SK-N-SH treated with all-trans-retinoic acid at 6 μM for 48 hours (cell line): ENCODE measurements at regions not wholly inside any gene's neighbourhood (a gene's known extent, or its start where the extent isn't known, plus 50 kb on each side); places are given as distances from the start of the nearest gene placed in this dataset.
A peak's percentile ranks its signal among the peaks of the same experiment; 100 is the strongest.

ENCODE experiments used
- ATAC-seq: fragments of 200-7000 bp; cut with Tn5 transposase; 3 replicates; pipeline ENCODE4 v1.9.1; 2020; ENCODE audit warnings: mild to moderate bottlenecking, moderate library complexity
- ARNTL ChIP-seq: fragments of 450-650 bp; formaldehyde crosslinking; IDR thresholded peaks from 2 replicates; pipeline ENCODE4 v1.5.0; 2020; ENCODE audit warnings: low read depth, mild to moderate bottlenecking, moderate library complexity, borderline replicate concordance
- BACH2 ChIP-seq: fragments of 250-450 bp; sonication (Bioruptor Pico); IDR thresholded peaks from 2 replicates; pipeline ENCODE4 v1.9.0; 2021; ENCODE audit warnings: mild to moderate bottlenecking, borderline replicate concordance
- CREB5 ChIP-seq: fragments of 250-450 bp; sonication (Bioruptor Pico); IDR thresholded peaks from 2 replicates; pipeline ENCODE4 v1.5.1; 2020; ENCODE audit warnings: low read depth, mild to moderate bottlenecking, moderate library complexity
- CSDC2 ChIP-seq: fragments of 250-450 bp; sonication (Bioruptor Pico); IDR thresholded peaks from 2 replicates; pipeline ENCODE4 v1.5.0; 2020; ENCODE audit warnings: mild to moderate bottlenecking, moderate library complexity
- CSRNP3 ChIP-seq: fragments of 250-450 bp; sonication (Bioruptor Pico); IDR thresholded peaks from 2 replicates; pipeline ENCODE4 v1.5.1; 2021; ENCODE audit warnings: mild to moderate bottlenecking, moderate library complexity
- ESRRG ChIP-seq: fragments of 250-450 bp; sonication (Bioruptor Pico); IDR thresholded peaks from 2 replicates; pipeline ENCODE4 v1.6.1; 2021; ENCODE audit warnings: mild to moderate bottlenecking
- GLIS3 ChIP-seq: fragments of 250-450 bp; sonication (Bioruptor Pico); IDR thresholded peaks from 2 replicates; pipeline ENCODE4 v1.5.0; 2020; ENCODE audit warnings: mild to moderate bottlenecking, moderate library complexity
- ISL1 ChIP-seq: fragments of 250-450 bp; sonication (Bioruptor Pico); IDR thresholded peaks from 2 replicates; pipeline ENCODE4 v2.1.2; 2022; ENCODE audit warnings: mild to moderate bottlenecking, moderate library complexity
- OSR1 ChIP-seq: fragments of 250-450 bp; sonication (Bioruptor Pico); IDR thresholded peaks from 2 replicates; pipeline ENCODE4 v1.8.0; 2022; ENCODE audit warnings: moderate library complexity, mild to moderate bottlenecking, inconsistent platforms
- PATZ1 ChIP-seq: fragments of 250-450 bp; sonication (Bioruptor Pico); IDR thresholded peaks from 2 replicates; pipeline ENCODE4 v1.8.0; 2020; ENCODE audit warnings: mild to moderate bottlenecking, moderate library complexity, borderline replicate concordance
- POU6F1 ChIP-seq: fragments of 250-450 bp; sonication (Bioruptor Pico); IDR thresholded peaks from 2 replicates; pipeline ENCODE4 v1.8.0; 2021; ENCODE audit warnings: low read depth, mild to moderate bottlenecking, moderate library complexity, borderline replicate concordance
- SNAI2 ChIP-seq: fragments of 250-450 bp; sonication (Bioruptor Pico); IDR thresholded peaks from 2 replicates; pipeline ENCODE4 v1.5.0; 2020; ENCODE audit warnings: mild to moderate bottlenecking, moderate library complexity
- TCF4 ChIP-seq: fragments of 250-450 bp; sonication (Bioruptor Pico); IDR thresholded peaks from 2 replicates; pipeline ENCODE4 v1.8.0; 2021; ENCODE audit warnings: mild to moderate bottlenecking, moderate library complexity, borderline replicate concordance
- TSHZ2 ChIP-seq: fragments of 250-450 bp; sonication (Bioruptor Pico); IDR thresholded peaks from 2 replicates; pipeline ENCODE4 v1.5.0; 2020; ENCODE audit warnings: mild to moderate bottlenecking, moderate library complexity
- ZC3H10 ChIP-seq: fragments of 250-450 bp; sonication (Bioruptor Pico); IDR thresholded peaks from 2 replicates; pipeline ENCODE4 v1.5.1; 2021; ENCODE audit warnings: mild to moderate bottlenecking, moderate library complexity
- ZFP3 ChIP-seq: fragments of 250-450 bp; sonication (Bioruptor Pico); IDR thresholded peaks from 2 replicates; pipeline ENCODE4 v1.5.0; 2020; ENCODE audit warnings: mild to moderate bottlenecking, moderate library complexity
- ZNF565 ChIP-seq: fragments of 450-650 bp; formaldehyde crosslinking; conservative IDR thresholded peaks from 2 replicates; pipeline ENCODE4 v1.5.0; 2020; ENCODE audit warnings: low read depth, mild to moderate bottlenecking, moderate library complexity
- ZNF70 ChIP-seq: fragments of 450-650 bp; formaldehyde crosslinking; IDR thresholded peaks from 2 replicates; pipeline ENCODE4 v1.5.0; 2020; ENCODE audit warnings: mild to moderate bottlenecking, moderate library complexity

GRCh38 chr6:33861722-33862121, 57.9 kb upstream of the MLN start (continued):
- no peak for TF ChIP-seq GLIS3 (CRISPR knock-in tag)

GRCh38 chr6:33860706-33861474, 57.1 kb upstream of the MLN start:
- TF ChIP-seq TCF4 = no peak
- TF ChIP-seq ZNF565 (CRISPR knock-in tag) = no peak
- TF ChIP-seq PATZ1 (CRISPR knock-in tag) = no peak
- TF ChIP-seq OSR1 = no peak
- TF ChIP-seq ARNTL = no peak
- no peak for TF ChIP-seq BACH2 (CRISPR knock-in tag)
- TF ChIP-seq TSHZ2 = no peak
- no peak for TF ChIP-seq ZNF70
- no peak for TF ChIP-seq ZFP3 (CRISPR knock-in tag)
- ATAC-seq = peak; percentile 24; the same call in 2 of the 3 replicates

GRCh38 chr6:33860006-33860405, 56.2 kb upstream of the MLN start:
- no peak for ATAC-seq

More at GRCh38 chr6:33860006-33860405, 56.2 kb upstream of the MLN start:
- TF ChIP-seq SNAI2 (CRISPR knock-in tag) = no peak
- no peak for TF ChIP-seq CSDC2
- TF ChIP-seq TSHZ2 = no peak
- no peak for TF ChIP-seq ZC3H10
- no peak for TF ChIP-seq ISL1
- TF ChIP-seq ARNTL = no peak
- no peak for TF ChIP-seq CREB5 (CRISPR knock-in tag)
- TF ChIP-seq POU6F1 (CRISPR knock-in tag) = no peak
- no peak for TF ChIP-seq ESRRG (CRISPR knock-in tag)
- TF ChIP-seq CSRNP3 (CRISPR knock-in tag) = no peak
